HG03354 (cell line): ENCODE measurements at regions not wholly inside any gene's neighbourhood (a gene's known extent, or its start where the extent isn't known, plus 50 kb on each side); places are given as distances from the start of the nearest gene placed in this dataset.

Experiments used
- ATAC-seq: cut with Tn5 transposase; IDR thresholded peaks from one replicate; pipeline ENCODE4 v1.9.1; 2021; ENCODE audit warnings: mild to moderate bottlenecking; ENCODE audit not compliant: unreplicated experiment, poor library complexity, severe bottlenecking

DNA sequence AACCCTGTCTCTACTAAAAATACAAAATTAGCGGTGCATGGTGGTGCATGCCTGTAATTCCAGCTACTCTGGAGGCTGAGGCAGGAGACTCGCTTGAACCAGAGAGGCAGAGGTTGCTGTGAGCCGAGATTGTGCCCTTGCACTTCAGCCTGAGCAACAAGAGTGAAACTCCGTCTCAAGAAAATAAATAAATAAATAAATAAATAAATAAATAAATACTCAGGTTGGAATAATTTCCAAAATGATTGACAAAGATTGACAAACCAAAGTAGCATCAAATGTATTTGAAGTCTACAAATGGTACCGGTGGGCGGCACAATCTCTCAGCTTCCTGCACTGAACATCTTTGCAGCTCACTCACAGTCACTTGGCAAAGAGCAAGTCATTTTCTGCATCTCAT, 144.1 kb upstream of the NRSN1 start:
- ATAC-seq, result no peak

DNA sequence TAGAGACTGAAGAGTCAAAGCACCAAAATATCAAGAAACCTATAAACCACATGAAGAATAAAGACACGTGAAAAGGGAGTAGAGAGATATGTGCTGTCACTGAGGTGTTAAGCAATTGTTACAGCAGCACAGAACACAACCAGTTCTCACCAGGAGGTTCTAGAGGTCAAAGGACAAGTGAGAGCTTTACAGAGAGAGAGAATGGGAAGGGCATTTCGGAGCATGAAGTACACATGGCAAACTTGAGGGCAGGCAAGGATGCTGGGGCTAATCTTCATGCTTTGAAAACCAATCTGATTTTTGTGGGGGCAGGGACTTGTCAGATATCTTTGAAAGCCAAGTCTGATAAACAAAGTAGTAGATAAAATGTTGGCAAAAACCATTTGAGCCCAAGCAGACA, 142.3 kb upstream of the NRSN1 start:
- ATAC-seq, result no peak

DNA sequence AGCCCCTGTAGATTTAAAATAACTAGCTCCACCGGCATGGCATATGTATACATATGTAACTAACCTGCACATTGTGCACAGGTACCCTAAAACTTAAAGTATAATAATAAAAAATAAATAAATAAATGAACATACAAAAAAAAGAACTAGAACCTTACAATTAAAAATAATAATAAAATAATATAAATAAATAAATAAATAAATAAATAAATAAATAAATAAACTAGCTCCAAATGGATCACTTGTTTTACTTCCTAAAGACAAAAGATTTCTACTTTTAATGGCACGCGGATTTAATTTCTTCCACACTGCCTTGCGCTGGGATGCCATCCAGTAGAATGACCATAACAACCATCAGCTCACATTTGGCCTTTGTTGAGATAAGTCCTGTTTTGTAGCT, 141.0 kb upstream of the NRSN1 start:
- no peak for ATAC-seq

DNA sequence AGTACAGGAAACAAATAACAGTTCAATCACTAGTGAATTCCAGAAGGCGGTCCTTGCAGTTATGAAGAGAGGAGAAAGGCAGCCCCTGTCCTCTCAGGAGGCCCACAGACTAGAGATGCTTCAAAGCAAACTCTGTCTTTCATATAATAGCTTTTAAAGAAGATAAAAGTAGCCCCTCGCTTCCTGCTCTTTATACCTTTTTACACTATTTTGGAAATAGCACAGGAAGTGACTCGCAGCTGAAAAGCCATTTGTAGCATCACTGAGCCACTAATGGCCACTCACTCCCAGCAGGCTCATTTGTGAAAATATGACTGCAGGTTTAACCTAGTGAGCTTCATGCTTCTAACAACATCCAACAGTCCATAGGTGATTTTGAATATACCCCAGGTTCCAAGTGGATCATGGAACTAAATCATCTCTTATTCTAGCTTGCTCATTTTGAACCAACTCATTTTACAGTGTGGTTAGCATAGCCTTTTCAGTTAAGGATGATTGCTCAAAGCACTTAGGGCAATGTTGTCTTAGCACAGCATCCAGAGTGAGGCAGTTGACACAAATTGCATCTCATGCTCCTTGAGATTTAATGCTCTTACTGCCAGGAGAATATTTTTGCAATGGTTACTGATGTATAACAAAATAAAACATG, 136.0 kb upstream of the NRSN1 start:
- ATAC-seq, result no peak

DNA sequence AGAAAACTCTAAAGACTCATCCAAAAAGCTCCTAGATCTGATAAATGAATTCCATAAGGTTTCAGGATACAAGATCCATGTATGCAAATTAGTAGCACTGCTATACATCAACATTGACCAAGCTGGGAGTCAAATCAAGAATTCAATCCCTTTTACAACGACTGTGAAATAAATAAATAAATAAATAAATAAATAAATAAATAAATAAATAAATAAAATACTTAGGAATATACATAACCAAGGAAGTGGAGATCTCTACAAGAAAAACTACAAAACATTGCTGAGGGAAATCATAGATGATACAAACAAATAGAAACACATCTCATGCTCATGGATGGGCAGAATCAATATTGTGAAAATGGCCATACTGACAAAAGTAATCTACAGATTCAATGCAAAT, 132.0 kb upstream of the NRSN1 start:
- ATAC-seq, result no peak

DNA sequence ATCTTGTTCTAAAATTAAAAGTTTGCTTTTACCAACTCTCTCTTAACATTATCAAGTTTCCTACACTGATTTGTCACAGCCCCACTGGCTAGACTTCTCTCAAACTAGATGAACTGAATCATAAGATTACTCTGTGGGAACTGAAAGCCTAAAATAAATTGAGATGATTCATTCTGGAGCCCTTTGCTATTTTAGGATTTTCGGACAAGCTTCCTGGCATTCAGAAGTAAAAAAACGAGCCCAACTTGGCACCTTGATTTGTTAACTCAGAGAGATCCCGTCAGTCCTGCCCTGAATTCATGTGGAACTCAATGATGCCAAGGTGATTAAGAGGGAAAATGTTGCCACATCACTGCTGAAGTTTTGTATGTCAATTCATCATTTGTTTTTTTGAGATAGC, 122.0 kb upstream of the NRSN1 start:
- ATAC-seq, result no peak

DNA sequence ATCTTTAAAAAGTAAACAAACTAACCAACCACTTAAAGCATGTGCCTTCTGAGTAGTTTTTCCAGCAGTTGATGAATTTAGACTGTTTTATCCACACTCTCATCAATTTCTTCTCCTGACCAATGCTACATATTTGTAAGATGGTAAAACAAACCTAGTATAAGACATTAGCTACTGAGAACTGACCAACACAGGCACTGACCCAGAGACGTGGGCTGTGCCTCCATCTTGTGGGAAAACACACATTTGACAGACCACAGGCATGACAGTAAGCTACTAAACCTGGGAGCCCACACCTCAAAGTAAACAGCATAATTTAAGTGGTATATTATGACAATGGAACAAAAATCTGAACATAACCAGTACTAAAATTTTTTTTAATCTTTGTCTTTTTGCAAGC, 121.4 kb upstream of the NRSN1 start:
- no peak for ATAC-seq

DNA sequence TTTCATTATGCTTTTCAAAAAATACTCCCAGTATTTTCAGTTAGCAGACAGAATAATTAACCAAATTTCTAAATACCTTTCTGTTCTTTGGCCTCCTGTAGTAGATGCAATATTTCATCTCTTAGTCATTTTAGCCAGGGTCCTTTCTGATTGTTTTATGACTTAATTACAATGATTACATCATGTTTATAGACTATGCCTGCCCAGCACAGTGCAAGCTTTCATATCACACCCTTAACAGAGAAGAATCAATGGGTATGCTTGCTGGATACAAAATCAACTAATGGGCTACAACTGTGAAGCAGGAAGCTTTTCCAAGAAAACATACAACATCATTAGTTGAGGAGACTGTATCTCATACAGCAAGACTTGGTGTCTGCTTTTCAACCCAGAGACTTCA, 119.8 kb upstream of the NRSN1 start:
- no peak for ATAC-seq

DNA sequence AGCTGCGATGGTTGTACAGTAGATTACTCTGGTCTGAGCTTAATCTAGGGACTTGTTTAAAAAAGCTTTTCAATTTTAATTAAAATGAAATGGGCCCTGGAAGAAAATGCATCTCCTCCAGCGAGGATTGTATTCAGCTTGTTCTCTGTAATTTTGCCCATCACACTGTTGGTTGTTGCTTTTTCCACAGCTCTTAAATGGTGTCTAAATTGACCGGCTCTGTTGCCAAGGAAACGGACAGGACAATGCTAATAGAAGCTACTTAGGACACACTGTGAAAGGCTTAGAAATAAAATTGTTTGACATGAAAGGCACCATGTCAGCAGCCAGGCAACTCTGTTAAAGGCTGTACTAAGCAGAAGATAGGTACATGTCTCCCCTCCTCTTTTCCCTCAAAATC, 116.7 kb upstream of the NRSN1 start:
- ATAC-seq, result no peak

DNA sequence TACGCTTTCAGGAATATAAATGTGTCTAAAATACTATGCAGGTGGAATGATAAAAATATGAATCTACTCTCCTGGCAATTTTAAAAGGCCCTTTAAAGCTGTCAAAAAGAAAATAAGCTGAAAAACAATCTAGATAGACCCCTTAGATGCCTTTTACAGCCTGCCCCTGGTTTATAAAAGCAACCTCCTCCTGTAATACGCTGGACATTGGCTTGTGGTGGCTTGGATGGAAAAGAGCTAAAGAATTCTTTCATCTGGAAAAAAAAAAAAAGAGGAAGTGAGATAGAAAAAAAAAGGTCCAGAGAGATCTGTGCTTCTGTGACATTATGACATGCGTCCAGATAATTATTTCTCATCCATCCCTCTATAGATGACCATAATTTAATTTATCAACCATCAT, 115.9 kb upstream of the NRSN1 start:
- ATAC-seq, result no peak

DNA sequence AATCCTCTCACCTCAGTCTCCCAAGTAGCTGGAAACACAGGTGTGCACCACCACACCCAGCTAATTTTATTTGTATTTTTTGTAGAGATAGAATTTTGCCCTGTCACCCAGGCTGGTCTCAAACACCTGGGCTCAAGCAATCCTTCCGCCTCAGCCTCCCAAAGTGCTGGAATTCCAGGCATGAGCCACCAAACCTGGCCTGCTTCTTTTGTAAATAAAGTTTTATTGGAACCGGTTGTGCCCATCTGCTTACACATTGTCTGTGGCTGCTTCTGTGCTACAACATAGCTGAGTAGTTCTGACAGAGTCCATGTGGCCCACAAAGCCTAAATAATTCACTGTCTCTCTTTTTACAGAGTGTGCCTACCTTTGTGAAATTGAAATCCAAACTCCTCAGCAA, 109.7 kb upstream of the NRSN1 start:
- ATAC-seq, result no peak

DNA sequence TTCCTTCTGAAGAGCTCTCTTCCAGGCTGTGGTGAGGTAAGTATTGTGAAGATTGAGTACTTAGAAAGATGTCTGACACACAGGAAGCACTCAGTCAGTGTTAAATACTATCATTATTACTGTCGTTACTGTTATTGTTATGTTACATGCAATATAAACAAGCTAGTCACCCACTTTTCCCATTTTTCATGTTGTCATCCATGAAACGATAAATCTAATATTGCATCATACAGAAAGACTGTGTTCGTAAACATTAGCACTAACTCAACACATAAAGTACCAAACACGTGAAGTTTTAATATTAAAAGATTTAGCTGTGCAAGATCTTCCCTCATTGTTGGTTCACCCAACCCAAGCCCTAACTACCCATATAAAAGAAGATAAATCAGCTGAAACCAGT, 109.2 kb upstream of the NRSN1 start:
- no peak for ATAC-seq

DNA sequence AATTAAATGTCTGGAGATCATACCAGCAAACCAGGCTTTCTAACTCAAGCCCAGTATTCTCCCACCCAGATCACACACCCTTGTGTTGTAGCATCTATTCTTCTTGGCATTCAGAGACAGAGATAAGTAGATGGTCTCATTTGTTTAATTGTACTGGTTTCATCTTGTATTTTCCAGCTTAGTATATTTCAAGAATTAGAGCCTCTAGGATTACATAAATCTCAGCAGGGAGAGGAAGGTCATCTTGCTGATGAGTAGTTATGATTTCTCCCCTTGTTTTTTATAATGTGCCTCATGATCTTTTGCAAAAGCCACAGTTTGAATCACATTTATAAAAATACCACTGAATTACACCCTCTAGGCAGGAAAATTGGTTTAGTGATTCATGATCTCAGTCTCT, 106.6 kb upstream of the NRSN1 start:
- no peak for ATAC-seq

DNA sequence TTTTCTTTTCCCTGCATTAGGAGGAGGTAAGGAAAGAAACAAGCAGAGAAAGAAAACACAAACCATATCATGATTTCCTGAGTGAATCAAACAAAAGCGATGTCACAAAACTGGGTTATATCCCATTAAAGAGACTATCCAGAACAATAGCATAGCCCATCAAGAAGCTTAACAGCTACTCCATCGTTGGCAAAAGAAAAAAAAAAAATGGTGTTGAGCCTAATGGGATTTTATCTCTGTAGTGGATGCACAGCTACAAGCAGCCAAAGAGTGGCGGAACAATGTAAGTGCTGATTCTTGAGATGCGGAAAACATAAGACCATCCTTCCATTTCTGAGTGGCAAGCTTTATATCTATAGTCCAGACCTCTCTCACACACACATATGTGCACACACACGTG, 106.2 kb upstream of the NRSN1 start:
- no peak for ATAC-seq

DNA sequence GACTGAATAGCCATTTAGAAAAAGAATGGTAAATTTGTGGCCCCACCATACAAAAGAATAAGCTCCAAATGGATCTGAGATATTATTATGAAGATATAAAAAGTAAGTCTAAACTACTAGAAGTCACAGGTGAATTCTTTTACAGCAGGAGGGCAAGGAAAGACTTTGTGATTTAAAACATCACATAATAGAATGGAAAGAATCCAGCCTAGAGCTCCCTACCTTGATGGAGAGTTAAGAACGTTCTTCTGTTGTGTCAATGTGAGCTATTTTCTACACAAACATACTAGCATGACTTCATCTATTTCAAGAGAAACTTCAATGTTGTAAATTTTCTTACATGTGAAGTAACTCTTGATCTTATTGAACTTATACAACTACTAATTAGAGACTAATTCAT, 100.0 kb upstream of the NRSN1 start:
- no peak for ATAC-seq

DNA sequence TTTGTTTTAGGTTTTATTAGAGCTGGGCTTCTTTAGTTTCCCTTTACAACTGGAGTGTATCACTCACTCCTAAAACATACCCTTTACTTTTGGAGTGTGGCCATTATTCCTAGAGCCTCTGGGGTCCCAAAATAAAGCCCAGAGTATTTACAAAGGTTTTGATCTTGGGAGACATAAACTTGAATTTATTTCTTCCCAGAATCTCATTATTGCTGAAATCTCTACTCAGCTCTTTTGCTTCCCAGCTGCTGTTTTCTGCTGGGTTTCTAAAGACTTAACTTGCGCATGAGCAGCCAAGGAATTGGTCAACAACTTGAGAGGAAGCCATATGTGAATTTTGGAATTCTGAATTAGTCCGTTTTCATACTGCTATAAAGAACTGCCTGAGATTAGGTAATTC, 94.5 kb upstream of the NRSN1 start:
- no peak for ATAC-seq

DNA sequence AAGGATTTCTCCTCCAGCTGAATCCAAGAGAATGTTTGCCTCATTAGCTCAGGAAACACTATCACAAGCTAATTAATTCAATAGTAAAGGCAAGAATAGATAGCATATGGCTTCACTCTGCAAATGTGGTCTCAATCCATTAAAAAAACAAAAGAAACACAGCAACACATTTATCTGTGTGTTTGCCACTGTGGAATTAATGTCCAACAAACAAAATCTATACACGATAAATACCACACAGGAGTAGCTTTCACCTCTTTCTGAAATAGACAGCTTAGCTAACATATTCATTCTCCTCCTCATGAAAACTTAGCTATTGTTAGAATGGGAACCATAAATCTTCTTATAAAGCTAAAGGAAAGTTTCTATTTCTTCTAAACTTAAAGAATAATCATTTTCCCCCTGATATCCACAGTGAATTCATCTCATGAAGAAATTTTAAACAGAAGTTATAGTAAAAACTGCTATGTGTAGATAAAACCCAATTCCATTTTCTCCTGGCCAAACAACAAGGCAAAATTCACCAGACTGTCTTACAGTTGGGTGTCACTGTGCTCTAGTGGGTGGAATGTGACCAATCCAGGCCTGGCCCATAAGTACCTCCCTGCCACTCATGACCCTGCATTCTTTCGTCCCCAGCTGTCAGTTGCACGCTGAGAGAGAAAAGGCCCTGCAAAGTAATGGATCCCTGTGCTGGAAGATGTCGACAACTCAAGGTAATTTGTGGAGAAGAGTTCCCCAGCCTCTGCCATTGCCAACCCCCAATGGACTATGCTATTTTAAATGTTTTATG, 92.9 kb upstream of the NRSN1 start:
- ATAC-seq, result no peak

DNA sequence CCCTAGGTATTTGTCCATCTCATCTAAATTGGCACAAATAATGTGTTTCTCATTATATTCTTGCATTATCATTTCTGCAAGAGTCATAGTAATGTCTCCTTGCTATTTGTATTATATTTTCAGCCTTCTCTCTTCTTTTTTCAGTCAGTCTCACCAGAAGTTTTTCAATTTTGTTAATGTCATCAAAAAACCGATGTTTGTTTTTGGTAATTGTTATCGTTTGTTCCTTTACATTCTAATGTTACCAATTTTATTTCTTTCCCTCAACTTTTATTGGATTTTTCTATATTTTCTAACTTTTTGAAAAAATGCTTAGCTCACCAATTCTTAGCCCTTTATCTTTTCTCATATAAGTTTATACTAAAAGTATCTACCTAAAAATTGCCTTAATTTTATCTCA, 82.2 kb upstream of the NRSN1 start:
- ATAC-seq, result no peak

DNA sequence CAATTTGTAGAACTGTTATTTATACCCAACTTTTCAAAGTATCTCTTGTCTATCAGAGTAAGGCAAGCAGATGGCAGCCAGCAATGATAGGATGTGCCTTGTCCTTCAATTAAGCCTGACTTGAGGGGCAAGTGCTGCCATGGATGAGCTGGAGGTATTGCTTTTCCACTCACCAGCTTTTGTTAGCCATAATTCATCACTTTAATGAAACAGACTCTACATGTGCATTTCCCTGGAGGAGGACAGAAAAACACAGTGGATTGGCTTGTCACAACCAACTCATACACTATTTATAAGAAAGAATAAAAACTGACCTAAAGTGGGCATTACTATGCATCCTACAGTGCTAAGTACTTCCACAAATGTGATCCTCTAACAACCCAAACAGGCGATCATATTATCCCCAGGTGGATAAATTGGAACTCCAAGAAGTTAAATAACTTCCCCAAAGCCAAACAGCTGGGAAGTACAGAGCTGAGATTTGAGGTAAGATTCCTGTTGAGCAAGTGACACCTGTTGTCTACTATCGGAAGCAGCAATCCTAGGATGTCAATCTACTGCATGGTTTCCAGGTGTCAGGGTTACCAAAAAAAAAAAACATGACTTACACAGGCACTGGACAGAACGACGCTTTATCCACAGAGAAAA, 73.9 kb upstream of the NRSN1 start:
- ATAC-seq, result no peak

DNA sequence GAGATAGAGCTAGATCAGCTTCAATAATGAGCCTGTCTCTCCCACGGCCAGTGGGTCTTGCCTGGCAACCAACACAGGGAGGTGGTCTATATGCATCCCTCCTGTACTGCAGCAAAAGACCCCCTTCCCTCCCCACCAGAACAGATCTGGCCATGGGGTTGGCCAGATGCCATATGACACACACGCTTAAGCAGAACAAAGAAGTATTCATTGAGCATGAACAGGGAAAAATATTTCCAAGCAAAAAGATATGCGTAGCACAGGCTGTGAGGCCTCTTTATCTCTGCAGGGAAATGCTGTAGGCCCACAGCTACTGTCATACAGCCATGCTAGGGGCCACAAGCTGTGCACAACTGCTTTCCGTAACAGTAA, 73.4 kb upstream of the NRSN1 start:
- ATAC-seq, result no peak

DNA sequence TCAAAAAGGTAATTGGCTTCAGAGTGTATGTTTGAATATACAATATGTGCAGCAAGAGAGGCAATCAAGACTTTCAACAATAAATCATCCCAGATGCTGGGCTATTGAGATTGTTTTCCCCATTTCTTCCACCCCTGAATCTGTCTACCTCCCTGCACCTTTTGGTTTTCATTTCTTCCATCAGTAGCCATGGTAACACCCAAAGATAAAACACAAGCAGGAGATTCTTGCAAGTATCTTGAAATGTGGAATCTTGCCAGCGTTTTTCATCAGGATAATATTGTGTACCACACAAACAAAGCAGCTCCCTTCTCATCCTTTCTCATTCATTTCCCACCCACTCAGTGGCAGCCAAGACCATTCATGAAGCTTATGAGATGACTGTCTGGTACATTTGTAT, 73.0 kb upstream of the NRSN1 start:
- no peak for ATAC-seq
